ENCODE measurements at regions not wholly inside any gene's neighbourhood (a gene's known extent, or its start where the extent isn't known, plus 50 kb on each side); places are given as distances from the start of the nearest gene placed in this dataset.

DNA sequence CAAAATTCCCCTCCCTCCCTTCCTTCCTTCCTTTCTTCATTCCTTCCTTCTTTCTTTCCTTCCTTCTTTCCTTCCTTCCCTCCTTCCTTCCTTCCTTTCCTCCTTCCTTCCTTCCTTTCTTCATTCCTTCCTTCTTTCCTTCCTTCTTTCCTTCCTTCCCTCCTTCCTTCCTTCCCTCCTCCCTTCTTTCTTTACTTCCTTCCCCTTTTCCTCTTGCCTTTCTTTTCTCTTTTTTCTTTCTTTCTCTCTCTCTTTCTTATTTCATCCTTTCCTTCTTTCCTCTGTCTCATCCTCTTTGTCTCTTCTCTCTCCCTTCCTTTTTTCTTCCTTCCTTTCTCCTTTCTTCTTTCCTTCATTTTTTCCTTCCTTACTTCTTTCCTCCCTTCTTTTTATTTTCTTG, 171.9 kb upstream of the BRINP3 start:
- Histone ChIP-seq H2BK120ac (ENCODE audit: low read depth, low read length, poor library complexity, severe bottlenecking) (no peak overlapping the region), H4K91ac (ENCODE audit: insufficient read length, low read depth, low read length) (no peak overlapping the region), H2BK12ac (ENCODE audit: insufficient read length, low read depth, low read length) (no peak overlapping the region), H3T11ph (ENCODE audit: low read length) (no peak overlapping the region), H3K9me3 (ENCODE audit: control insufficient read depth, low read depth, low read length) (no peaks in the 10 kb centered on the region), H4K20me1 (ENCODE audit: control insufficient read depth, insufficient read depth, insufficient read length) (no peaks in the 10 kb centered on the region), H3K14ac (ENCODE audit: insufficient read depth, low read length) (no peak overlapping the region), H2BK20ac (ENCODE audit: low read depth, low read length, poor library complexity, severe bottlenecking) (no peak overlapping the region), H3K4me1 (ENCODE audit: insufficient read depth, low read length) (no peaks in the 10 kb centered on the region), H4K5ac (ENCODE audit: insufficient read length, low read depth, low read length) (no peak overlapping the region), H3K18ac (ENCODE audit: insufficient read length, low read depth, low read length) (no peak overlapping the region), H3K27ac (ENCODE audit: insufficient read length, low read depth, low read length) (no peak overlapping the region), H3K79me2 (ENCODE audit: insufficient read depth, low read length) (no peaks in the 10 kb centered on the region), H3K23ac (ENCODE audit: insufficient read length, low read depth, low read length) (no peak overlapping the region), H2AK5ac (ENCODE audit: insufficient read length, low read length) (no peak overlapping the region), H3K4ac (ENCODE audit: low read depth, low read length) (no peak overlapping the region), H3K27me3 (ENCODE audit: insufficient read depth, low read length) (no peaks in the 10 kb centered on the region), H3K4me2 (ENCODE audit: insufficient read depth, insufficient read length, low read length) (no peak overlapping the region), H2BK15ac (ENCODE audit: low read depth, low read length) (no peak overlapping the region), H2BK5ac (ENCODE audit: insufficient read length, low read length) (no peak overlapping the region), H3K79me1 (ENCODE audit: insufficient read depth, low read depth, low read length, poor library complexity, severe bottlenecking) (no peaks in the 10 kb centered on the region), H3K23me2 (ENCODE audit: insufficient read length, low read depth, low read length, poor library complexity, severe bottlenecking) (no peaks in the 10 kb centered on the region), H2AFZ (ENCODE audit: low read length) (no peak overlapping the region), H4K8ac (replicated peaks; ENCODE audit: insufficient read length, low read depth, low read length) (no peak overlapping the region), H3K56ac (ENCODE audit: insufficient read length, low read depth, low read length) (no peak overlapping the region), H3K9ac (ENCODE audit: extremely low read depth, insufficient read length, low read length) (no peak overlapping the region)
- Mint-ChIP-seq H3K27ac (no peak overlapping the region), H3K27me3 (ENCODE audit: low read depth) (no peaks in the 10 kb centered on the region), H3K4me1 (no peaks in the 10 kb centered on the region), H3K36me3 (ENCODE audit: insufficient read depth in 1 of 3, low read depth in 3 of 3) (peaks cover 0 to 11% (median 2%) of the 10 kb centered on the region in 3 experiments; a peak in 2 of 7 replicates), H3K4me3 (no peak overlapping the region), H3K9me3 (peaks cover 5% of the 10 kb centered on the region in 2 experiments; a peak in 1 of 5 replicates)
- DNase-seq: no peak
- TF ChIP-seq, protein P1, sequence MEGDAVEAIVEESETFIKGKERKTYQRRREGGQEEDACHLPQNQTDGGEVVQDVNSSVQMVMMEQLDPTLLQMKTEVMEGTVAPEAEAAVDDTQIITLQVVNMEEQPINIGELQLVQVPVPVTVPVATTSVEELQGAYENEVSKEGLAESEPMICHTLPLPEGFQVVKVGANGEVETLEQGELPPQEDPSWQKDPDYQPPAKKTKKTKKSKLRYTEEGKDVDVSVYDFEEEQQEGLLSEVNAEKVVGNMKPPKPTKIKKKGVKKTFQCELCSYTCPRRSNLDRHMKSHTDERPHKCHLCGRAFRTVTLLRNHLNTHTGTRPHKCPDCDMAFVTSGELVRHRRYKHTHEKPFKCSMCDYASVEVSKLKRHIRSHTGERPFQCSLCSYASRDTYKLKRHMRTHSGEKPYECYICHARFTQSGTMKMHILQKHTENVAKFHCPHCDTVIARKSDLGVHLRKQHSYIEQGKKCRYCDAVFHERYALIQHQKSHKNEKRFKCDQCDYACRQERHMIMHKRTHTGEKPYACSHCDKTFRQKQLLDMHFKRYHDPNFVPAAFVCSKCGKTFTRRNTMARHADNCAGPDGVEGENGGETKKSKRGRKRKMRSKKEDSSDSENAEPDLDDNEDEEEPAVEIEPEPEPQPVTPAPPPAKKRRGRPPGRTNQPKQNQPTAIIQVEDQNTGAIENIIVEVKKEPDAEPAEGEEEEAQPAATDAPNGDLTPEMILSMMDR (conservative IDR thresholded peaks at IDR 0.05): no peak
